CD4-positive, alpha-beta T cell treated with Interferon alpha-2 for 1 hour (primary cell): ENCODE measurements at regions not wholly inside any gene's neighbourhood (a gene's known extent, or its start where the extent isn't known, plus 50 kb on each side); places are given as distances from the start of the nearest gene placed in this dataset.

Experiments used
- DNase-seq, 2 donors: peaks; one replicate each; pipeline ENCODE4 v3.0.0-alpha.2; 2020 to 2022

GRCh38 chr4:127055357-127055756 is 577.4 kb upstream of the INTU start:
- DNase-seq = no peak

- no peak for DNase-seq
These were observed 563.1 kb upstream of the INTU start for GRCh38 chr4:127069675-127070074.

- DNase-seq = no peak
These were observed 561.3 kb upstream of the INTU start for GRCh38 chr4:127071443-127071842.

- DNase-seq = no peak
These were observed 552.6 kb upstream of the INTU start for GRCh38 chr4:127080141-127080540.

- DNase-seq = no peak
These were observed 551.7 kb upstream of the INTU start for GRCh38 chr4:127081041-127081440.

GRCh38 chr4:127082986-127083385 is 549.8 kb upstream of the INTU start:
- no peak for DNase-seq

GRCh38 chr4:127084666-127085065 is 548.1 kb upstream of the INTU start:
- DNase-seq = no peak

- no peak for DNase-seq
These were observed 535.7 kb upstream of the INTU start for GRCh38 chr4:127097061-127097460.

GRCh38 chr4:127102361-127102760 is 530.4 kb upstream of the INTU start:
- no peak for DNase-seq

GRCh38 chr4:127103681-127104115 is 529.1 kb upstream of the INTU start:
- DNase-seq = no peak

GRCh38 chr4:127113844-127114362 is 518.9 kb upstream of the INTU start:
- DNase-seq = no peak

GRCh38 chr4:127118681-127119080 is 514.1 kb upstream of the INTU start:
- DNase-seq = no peak

- DNase-seq = no peak
These were observed 512.2 kb upstream of the INTU start for GRCh38 chr4:127120441-127121090.

GRCh38 chr4:127124919-127125318 is 507.8 kb upstream of the INTU start:
- no peak for DNase-seq

- no peak for DNase-seq
These were observed 506.0 kb upstream of the INTU start for GRCh38 chr4:127126718-127127117.

- DNase-seq = no peak
These were observed 501.2 kb upstream of the INTU start for GRCh38 chr4:127131527-127131926.

GRCh38 chr4:127134490-127134889 is 498.3 kb upstream of the INTU start:
- DNase-seq = no peak

- DNase-seq = no peak
These were observed 494.2 kb upstream of the INTU start for GRCh38 chr4:127138586-127138985.

- DNase-seq = no peak
These were observed 492.9 kb upstream of the INTU start for GRCh38 chr4:127139788-127140286.

- DNase-seq = no peak
These were observed 492.5 kb upstream of the INTU start for GRCh38 chr4:127140306-127140705.

GRCh38 chr4:127141856-127142255 is 490.9 kb upstream of the INTU start:
- DNase-seq = no peak

- DNase-seq = no peak
These were observed 489.1 kb upstream of the INTU start for GRCh38 chr4:127143460-127144195.

GRCh38 chr4:127145006-127145540 is 487.7 kb upstream of the INTU start:
- DNase-seq = no peak

GRCh38 chr4:127148165-127148564 is 484.6 kb upstream of the INTU start:
- DNase-seq = no peak
